ENCODE measurements at regions not wholly inside any gene's neighbourhood (a gene's known extent, or its start where the extent isn't known, plus 50 kb on each side); places are given as distances from the start of the nearest gene placed in this dataset.

DNA sequence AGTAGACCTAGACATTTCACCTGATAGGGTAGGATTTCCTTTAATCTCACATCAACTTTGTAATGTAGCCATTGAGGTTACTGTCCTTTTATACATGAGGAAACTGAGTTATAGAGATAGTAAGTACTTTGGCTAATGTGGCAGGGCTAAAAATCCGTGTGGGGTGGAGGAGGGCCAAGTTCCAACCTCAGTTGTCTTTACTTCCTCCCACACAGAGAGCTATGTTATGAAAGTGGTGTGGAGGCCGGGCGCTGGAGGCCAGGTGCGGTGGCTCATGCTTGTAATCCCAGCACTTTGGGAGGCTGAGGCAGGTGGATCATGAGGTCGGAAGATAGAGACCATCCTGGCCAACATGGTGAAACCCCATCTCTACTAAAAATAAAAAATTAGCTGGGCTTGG, 173.3 kb downstream of the PALM2AKAP2 start:
- no peak for DNase-seq

DNA sequence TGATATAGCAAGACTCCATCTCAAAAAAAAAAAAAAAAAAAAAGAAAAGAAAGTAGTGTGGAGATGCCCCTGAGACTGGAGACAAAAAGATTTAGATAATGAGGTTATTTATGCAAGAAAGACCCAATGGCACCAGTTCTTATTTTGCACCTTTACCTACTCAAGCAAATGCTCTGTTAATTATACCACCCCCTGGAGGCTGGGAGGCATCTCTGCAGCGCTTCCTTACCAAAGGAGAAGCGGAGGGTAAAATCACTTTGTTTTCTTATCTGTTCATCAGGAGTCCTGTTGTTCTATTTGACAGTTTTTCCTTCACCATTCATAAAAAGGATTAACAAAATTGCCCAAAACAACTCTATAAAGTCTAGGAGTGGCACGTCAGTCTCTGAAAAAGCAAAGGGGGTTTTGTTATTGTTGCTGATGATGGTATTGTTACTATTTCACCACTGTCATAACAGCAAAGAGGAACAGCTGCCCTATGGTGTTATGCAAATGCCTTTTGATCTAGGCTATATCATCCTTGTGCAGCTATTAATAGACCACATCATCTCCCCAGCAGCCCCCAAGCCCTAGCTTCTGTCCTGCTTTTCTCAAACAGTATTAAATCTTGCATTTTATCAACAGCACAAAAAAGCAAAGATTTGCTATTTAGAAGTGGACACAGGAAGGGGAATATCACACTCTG, 174.0 kb downstream of the PALM2AKAP2 start:
- no peak for DNase-seq

DNA sequence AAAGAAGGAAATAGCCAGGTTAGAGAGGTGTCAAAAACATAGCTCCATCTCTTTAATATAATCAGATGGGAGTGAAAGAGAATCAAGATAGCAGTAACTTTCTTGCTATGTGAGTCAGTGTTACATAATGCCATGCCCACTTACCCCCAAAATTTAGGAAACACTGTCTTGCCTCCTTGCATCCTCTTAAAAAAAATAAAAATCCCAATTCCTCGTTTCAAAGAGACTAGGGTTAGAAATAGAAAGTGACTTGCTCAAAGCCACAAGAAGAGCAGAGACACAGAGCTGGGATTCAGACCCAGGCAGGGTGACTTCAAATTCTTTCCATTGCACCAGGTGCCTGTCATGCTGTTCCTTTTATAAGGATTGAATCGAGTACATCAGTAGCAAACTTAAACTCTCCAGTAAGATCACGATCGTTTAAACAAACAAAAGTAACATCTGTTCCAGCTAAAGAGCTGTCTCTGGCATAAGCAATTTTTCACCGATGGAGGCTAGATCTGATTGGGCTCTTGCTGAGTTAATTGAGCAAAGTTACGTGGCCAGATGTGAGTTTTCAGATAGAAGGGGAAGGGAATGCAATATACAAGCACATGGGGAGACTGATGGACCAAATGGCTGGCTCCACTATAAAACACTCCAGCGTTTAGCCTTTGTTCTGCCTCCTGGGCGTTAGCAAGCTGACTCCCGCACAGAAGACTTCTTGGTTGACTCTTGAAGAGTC, 176.9 kb downstream of the PALM2AKAP2 start:
- DNase-seq, result no peak

DNA sequence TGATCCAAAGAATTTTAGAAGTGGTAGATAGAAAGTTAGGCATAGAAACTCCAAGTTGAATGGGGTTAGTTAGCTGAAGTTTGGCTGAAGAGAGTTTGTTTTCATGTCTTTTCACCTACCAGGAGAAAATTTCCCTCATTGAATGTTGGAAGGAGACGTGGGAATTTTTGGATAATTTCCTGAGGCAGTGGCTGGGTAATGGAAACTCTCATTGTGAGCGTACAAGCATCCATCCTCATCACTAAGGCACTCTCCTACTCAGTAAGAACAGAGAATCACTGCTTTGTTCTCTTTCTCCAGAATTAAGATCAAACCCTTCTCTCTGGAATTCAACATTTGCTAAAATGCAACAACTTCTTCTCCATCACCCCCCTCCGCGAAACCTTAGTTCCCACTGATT, 179.7 kb downstream of the PALM2AKAP2 start:
- no peak for DNase-seq

DNA sequence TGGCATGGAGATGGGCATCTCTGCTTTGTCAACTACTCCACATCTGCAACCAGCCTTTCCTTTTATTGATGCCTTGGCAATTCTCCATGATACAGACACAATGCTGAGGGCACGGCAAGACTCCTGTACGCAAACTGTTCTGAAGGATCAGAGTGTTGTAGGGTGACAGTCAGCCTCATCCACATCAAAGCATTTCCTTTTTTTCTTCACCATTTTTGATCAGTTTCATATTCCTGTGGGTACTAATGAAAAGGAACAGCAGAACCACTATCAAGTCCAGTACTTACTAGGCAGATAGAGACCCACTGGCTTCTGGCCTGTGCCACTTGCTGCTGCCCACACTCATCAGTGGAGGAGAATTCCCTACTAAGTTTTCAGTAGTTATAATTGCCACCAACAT, 181.6 kb downstream of the PALM2AKAP2 start:
- no peak for DNase-seq

DNA sequence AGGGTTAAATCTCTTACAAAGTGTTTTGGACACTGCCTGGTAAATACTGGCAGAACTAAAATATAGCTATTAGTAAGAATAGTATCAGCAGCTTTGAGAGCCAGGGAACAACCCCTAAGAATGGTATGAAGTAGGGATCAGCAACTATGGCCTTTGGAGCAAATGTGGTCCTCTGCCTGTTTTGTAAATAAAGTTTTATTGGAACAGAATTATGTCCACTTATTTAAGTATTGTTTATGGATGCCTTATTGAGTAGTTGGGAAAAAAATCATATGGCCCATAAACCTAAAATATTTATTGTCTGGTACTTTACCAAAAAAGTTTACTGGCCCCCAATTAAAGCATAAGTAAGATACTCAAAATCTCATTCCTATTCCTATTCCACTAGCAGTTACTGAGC, 182.2 kb downstream of the PALM2AKAP2 start:
- no peak for DNase-seq

DNA sequence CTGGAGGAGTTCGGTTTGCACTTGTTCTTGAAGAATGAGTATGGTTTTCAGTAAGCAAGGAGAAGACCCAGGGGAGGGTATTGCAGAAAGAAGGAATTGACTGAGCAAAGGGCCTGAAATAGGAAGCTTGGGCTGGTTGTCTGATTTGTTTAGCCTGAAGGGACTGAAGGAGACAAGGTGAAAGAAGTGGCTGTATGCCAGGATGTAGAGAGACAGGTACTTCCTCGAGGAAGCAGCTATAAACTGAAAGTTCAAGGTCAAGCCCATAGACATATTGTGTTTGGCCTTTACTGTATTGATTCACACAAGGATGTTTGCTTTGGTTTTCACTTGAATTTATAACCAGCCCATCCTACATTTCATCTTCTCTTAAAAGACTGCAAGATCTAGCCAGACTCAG, 183.1 kb downstream of the PALM2AKAP2 start:
- no peak for DNase-seq

DNA sequence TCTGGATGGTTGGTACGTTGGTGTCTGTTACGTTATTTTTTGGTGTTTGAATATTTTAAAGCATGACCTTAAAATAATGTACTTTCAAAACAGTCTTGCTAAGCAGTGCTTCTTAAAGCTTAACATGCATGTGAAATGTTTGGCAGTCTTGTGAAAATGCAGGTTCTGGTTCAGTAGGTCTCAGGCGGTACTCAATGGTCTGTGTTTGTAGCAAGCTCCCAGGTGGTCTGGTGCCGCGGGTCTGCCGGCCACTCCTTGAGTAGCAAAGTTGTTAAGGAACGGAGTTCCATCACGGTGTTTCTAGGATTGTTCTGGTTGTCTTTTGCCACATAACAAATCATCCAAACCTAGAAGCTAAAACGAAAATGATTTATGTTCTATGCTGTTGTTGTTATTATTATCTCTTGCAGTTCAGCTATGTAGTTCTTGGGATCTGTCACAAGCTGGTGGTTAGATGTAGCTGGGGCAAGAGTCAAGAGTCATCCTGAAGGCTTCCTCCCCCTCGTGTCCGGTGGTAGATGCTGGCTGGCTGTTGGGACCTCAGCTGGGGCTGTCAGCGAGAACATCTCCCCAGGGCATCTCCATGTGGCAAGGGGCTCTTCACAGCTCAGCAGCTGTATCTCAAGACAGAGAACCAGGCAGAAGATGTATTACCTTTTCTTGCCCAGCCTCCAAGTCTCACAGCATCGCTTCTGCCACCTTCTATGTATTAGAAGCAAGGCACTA, 186.8 kb downstream of the PALM2AKAP2 start:
- no peak for DNase-seq

DNA sequence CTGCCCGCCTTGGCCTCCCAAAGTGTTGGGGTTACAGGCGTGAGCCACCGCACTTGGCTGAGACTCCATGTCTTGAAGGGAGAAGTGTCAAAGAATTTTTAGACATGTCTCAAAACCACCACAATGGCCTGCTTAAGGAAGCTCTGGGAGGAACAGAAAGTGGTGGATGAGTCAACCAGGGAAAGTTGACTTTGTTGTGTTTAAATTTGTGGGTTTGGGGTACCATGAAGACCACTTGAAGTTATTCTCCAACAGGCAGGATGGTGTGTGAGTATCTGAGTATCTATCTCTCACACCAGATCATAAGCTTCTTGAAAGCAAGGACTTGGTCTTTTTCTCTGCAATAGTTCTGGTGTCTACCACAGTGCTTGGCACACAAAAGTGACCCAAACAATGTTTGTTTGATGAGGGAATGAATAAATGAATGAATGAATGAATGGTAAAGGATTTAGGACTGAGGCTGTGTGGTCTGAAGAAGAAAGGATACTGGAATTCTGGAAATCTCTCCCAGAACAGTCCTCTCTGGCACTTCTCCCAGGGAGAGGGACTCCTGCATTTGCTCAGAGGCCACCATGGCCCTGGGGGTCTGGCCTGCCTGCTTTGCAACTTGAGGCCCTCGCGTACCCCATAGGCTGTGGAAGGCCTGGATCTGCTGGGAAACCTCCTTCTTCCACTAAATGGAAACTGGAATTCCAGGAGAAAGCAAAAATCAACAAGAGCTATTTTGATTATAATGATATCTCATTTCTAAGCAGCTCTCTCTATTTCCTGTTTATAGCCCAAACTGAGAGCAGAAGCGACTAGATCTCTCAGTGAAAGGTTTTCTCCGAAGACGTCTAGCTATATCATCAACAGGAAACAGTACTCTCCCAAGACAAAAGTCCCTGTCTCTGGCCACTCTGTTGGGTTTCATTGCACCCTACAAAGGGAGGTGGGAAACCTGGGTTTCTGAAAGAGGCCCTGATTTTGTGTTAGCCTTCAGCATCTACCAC, 187.9 kb downstream of the PALM2AKAP2 start:
- DNase-seq, result no peak

DNA sequence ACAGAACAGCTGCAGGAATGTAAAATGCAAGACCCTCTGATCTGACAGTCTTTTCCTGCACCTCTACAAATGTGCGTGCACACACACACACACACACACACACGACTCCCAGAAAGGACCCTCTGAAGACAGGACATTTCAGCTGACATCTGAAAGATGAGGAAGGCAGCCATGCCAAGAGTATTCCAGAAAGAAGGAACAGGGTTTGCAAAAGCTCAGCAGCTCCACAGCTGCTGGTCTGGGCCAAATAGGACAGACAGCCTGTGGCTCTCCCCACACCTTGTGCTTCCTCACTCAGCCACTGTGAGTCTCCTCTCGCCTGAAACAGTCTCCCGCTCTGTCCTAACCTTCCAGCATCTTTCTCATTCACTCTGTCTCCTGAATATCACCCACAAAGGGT, 189.0 kb downstream of the PALM2AKAP2 start:
- DNase-seq, result no peak

DNA sequence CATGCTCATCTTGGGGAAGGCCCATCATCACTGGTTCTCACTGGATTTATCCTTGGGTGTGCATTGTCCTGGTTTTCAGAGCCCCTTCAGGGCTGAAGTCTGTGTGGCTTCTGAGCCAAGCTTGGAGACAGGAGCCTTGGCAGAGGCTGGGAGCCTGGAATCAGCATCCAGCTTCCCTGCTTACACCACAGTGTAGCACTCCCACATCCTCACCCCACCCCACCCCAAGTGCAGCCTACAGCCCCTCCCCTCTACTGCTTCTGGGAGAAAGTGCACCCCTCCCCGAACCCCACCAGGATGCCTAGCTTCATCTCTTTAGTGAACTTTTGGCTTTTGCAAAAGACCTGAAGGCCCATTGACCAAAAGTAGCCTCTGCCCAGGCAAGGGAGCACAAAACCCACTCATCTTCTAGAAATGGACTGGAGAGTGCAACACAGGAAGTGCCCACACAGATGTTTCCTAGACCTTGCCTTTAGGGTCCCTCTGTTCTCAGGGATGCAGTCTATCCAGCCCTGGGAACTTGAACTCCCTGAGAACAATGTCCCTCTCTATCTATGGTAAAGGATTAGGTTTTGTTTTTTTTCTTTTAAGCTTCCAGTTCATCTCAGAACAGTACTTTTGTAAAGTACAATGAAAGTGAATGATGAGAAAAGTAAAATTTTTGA, 189.7 kb downstream of the PALM2AKAP2 start:
- DNase-seq, result no peak

DNA sequence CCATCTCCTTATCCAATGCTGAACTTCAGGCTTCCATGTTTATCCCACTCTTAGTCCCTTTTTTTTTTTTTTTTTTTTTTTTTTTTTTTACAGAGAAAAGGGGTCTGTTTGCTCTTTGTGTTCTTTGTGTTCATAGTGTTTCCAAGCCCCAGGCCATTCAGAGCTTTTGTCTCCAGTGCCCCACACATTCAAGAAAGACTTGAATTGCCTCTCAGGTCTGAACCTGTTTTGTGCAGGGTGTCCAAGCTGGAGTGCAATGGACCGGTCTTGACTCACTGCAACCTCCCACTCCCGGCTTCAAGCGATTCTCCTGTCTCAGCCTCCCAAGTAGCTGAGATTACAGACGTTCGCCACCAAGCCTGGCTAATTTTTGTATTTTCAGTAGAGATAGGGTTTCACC, 191.2 kb downstream of the PALM2AKAP2 start:
- DNase-seq, result no peak

DNA sequence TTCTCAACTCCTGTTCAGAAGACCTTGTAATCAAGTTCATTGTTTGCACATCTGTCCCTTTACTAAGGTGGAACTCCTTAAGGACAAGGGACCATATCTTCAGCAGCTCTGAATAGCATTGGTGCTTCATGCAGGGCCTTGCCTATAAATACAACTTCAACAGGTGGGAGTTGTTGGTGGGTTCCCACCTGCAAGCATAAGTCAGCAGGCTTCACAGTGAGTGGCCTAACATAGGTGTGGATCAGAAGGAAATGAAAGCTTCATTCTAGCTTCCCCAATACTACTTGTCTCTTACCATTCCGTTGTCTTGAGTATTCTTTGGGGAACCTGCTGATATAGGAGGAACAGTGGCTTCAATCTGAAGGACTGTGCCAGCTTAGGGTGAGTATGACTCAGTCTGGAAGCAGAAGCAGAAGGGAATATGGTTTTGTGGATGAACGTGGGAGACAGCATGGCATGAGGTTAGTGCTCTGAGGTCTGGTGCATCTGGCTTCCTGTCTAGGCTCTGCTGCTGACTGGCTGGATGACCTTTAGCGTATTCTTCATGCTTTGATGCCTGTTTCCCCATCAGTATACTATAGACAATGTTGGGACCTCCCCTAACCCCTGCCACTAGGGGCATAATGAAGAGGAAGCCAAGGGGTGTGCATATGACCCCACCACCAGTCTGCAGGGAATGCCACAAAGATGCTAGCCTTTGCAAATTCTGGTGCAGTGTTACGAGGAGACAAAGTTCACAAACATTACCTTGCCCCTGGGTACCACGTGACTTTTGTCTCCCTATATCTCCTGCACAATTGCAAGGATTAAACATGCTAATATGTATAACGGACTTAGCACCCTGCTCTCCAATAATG, 192.3 kb downstream of the PALM2AKAP2 start:
- DNase-seq, result no peak

DNA sequence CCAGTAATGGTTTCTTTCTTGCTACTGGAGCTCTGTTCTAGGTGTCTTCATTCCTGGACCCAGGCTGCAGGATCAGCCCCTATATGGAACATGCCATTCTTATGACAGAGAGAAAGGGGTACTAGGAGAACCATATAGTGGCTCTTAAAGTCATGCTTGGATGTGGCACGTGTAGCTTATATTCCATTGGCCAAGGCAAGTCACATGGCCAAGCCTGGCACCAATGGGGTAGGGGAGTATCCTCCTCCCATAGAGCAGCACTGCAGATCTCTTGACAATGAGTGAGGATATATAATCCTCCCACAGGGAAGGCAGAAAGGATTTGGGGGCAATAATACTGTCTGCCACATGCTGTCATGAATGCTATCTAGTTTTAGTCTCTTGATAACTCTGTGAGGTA, 193.3 kb downstream of the PALM2AKAP2 start:
- DNase-seq, result no peak

DNA sequence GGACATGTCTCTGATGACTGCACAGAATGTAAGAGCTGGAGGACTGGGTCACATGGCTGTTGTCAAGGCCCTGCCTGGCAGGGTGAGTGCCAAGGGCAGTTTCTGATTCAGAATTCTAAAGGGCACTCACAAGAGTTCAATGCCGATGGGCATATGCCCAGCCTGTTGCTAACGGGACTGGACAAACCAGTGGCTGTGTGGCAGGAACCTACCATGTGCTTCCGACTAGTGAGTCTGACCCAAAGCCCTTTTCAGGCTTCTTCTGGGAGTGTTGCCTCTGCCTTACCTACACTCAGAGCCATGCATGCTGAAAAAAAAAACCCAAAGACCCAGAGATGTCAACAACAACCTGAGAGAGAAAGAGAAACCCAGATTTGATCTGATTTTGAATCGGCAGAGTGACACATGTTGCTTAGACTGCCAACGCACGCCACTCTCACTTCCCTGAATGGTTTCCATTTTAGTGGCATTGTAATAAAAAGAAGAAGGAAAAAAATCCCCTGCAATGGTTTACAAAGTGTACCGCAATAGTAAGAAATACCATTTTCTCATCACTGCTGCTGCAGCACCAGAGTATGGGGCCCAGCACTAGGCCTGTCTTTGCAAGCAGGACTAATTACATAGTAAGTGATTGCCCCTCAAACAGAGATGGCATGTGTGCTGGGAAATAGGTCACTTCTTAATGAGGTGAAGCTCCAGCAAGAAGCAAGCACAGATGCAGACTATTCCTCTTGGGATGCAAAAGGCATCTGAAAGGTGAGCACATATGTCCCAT, 194.3 kb downstream of the PALM2AKAP2 start:
- no peak for DNase-seq

DNA sequence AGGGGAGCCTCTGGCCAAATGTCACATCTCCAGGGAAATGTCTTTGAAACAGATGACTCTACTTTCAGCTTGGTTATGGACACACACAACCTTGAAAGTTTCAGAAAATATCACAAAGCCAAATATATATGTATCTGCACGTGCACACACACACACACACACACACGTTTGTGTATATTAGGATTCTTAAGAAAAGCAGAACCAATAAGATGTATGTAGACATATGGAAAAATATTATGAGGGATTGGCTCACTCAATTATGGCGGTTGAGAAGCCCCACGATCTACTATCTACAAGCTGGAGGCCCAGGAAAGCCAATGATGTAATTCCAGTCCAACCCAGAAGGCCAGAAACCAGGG, 194.9 kb downstream of the PALM2AKAP2 start:
- DNase-seq, result no peak

DNA sequence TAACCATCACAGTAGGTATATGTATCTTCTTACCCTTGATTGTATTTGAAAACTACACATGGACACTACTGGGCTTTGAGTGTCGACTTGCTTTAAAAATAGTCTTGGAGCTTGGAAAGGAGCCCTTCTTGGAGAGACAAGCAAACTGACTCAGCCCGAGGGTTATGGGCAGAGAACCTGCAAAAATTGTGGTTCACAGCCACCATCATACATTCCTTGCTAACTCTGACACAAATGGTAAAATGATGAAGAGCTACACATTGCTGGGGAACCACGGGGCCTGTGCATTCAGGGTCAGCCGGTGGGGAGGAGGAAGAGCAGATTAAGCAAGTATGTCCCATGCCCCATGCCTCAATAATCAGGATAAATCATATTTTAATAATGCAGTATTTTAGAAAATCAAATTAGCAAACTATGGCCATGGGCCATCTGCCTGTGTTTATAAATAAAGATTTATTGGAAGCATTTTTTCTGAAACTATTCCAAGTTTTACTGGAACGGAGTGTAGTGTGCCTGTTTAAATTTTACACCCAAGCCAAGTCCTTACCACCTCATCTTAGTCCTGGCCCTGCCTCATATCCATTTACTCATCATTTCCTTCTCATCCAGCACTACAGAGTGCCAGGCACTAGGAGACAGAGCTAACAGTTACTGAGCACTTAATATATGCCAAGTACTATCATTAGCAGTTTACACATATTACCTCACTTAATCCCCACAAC, 195.7 kb downstream of the PALM2AKAP2 start:
- no peak for DNase-seq

DNA sequence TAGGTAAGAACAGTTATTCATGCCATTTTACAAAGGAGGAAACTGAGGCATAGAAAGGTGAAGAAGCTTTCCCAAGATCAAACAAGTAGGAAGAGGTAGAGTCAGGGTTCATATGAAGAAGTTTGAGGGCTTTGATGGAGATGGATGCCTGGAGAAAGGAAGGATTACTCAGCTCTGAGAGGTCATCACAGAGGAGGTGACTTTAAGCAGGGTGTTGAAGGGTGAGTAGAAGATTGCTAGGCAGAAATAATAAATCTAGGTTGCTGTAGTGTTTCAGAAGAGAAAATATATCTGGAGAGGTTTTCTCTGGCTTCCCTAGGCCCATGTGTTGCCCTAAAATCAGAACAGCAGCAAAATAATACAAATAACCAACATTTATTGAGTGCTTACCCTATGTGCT, 196.3 kb downstream of the PALM2AKAP2 start:
- DNase-seq, result no peak

DNA sequence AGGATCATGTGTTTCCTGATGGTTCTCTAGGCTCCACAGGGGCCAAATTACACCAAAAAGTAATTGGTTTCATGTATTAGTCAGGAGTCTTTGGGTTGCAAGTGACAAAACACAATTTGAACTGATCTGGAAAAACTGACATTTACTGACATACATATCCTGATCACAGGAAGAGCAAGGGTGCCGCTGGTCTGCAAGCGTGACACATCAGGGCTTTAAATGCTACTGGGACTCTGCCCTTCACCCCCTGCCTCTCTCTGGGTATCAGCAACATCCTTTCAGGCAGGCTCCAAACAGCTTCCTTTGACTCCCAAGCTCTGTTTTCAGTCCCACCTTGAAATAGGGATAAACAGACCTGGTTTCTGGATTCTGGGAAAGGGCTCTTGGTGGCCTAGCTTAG, 197.5 kb downstream of the PALM2AKAP2 start:
- DNase-seq, result no peak

DNA sequence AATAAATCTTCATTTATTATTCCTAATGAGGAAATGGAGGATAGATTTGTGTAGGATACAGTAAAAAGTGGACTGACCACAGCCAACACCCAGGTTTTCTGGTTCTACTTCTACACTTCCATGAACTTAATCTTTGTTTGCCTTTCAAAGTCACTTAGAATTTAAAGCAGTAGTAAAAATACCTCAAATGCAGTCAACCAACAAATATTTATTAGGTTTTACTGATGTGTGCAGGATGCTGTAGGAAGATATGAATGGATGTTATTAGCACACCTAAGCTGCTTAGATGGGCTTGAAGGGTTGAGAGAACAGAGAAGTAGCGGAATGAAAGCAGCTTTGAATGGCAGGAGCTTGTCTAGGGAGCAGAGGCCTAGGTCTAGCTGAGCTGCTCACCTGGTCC, 201.1 kb downstream of the PALM2AKAP2 start:
- no peak for DNase-seq
